ENCODE measurements at regions not wholly inside any gene's neighbourhood (a gene's known extent, or its start where the extent isn't known, plus 50 kb on each side); places are given as distances from the start of the nearest gene placed in this dataset.

DNA sequence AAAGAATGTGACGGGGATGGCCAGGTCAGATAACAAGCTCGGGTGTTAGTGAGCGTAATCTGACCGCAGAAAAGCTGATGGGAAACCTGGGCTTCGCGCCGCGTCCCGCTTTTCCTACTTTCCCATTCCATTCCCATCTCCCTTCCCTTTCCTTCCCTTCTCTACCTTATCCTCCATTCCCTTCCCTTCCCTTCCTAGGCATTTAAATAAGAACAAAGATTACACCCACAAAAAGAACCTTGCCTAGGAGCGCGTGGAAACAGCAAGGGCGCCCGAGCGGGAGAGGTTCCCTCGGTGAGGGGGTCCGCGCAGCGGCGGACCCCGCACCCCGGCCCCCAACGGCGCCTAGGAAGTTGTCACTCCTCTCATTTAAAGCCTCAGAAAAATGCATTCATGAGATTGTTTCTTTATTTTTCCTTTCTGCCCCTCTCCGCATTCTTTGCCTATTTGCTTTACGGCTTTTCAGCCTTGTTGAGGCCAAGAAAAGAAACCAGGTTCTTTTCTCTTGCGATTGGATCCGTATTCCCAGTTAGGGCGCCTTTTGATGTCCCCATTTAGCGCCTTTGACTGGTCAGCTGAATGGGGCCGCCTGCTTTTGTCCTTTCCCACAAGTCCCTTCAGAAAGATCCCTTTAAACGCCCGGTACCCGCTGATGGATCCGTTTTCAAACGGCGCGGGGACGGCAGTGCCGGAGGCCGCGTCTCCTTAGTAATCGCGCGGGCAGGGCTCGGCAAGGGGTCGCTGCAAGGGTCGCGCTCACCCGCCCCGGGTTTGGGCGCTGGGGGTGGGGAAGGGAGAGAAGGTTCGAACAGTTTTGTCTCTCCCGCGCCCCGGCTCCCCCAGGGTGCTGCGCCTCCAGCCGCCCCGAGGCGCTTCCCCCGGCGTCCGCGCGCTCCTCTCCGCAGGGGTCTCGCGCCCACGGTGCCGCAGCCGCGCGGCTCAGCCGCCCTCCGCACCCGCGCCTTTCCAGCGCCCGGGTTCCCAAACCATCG lies 54.1 kb upstream of the TMEM33 start:
- H4K20me1 ChIP-seq (ENCODE audit: insufficient read depth, low read length) = no peaks in the 10 kb centered on the region
- no peaks in the 10 kb centered on the region for H3K4me1 ChIP-seq (ENCODE audit: control insufficient read depth, insufficient read depth, low read length)
- POLR2A ChIA-PET (ENCODE audit: unreplicated experiment) = no interaction called here
- H2AK5ac ChIP-seq (ENCODE audit: low read depth, low read length) = no peak overlapping the region
- no peak overlapping the region for H3K23ac ChIP-seq (ENCODE audit: low read depth, low read length)
- BruUV-seq (replicated peaks) = no TSS peak
- H3K4me2 ChIP-seq (ENCODE audit: low read depth, low read length) = no peak overlapping the region; the same call in 1 of the 2 replicates
- H2BK15ac ChIP-seq (ENCODE audit: low read depth, low read length) = no peak overlapping the region
- no peak overlapping the region for H2BK5ac ChIP-seq (ENCODE audit: low read depth, low read length, poor library complexity, severe bottlenecking)
- WGBS, 2 experiments (ENCODE audit: extremely low coverage in 2 of 2, insufficient read length in 1 of 2) = 3% methylated on average over 6 of the region's 79 CpGs; no CpG with 5 or more reads in 1 of the 2 experiments
- H3K9ac ChIP-seq (ENCODE audit: low read depth, low read length) = no peak overlapping the region
- no peak overlapping the region for H2BK120ac ChIP-seq (ENCODE audit: low read depth, low read length)
- CTCF ChIA-PET = no interaction called here
- H2BK20ac ChIP-seq (ENCODE audit: low read depth, low read length) = no peak overlapping the region
- H4K8ac ChIP-seq (ENCODE audit: low read depth in 2 of 2, low read length in 2 of 2) = no peak overlapping the region
- no peak overlapping the region for H4K5ac ChIP-seq (ENCODE audit: low read depth, low read length)
- H3K36me3 ChIP-seq (ENCODE audit: control insufficient read depth, insufficient read depth, low read length) = no peaks in the 10 kb centered on the region
- no peak overlapping the region for H3K18ac ChIP-seq (ENCODE audit: low read depth, low read length)
- DNase-seq (no peak), ATAC-seq (ENCODE audit: low read depth) (no peak; the same call in 1 of the 2 replicates)
- no peak overlapping the region for H3K27ac ChIP-seq (ENCODE audit: insufficient read depth, low read length)
- in situ Hi-C loops (cut with MboI; ENCODE audit: low sequenced_read_pairs) = loop anchor here (10.0 kb wide), 1 partner anchor 596 kb away; no protein-coding TSS in a partner anchor
- H2AFZ ChIP-seq (replicated peaks; ENCODE audit: low read length, poor library complexity) = peak overlapping the region; percentile 50
- intact Hi-C loops (cut with micrococcal nuclease) = no loop called here
- no peak overlapping the region for H2AK9ac ChIP-seq (replicated peaks; ENCODE audit: low read depth, low read length, poor library complexity)
- H3K56ac ChIP-seq (ENCODE audit: extremely low read depth, insufficient read depth, low read length) = no peak overlapping the region
- no peaks in the 10 kb centered on the region for H3K79me1 ChIP-seq (ENCODE audit: low read depth in 1 of 2, low read length in 2 of 2)
- H3K4me3 ChIP-seq (ENCODE audit: insufficient read depth, low read depth, low read length) = no peak overlapping the region; the same call in 1 of the 2 replicates
- H3K9me1 ChIP-seq (ENCODE audit: insufficient read depth, low read length) = no peaks in the 10 kb centered on the region
- H3K14ac ChIP-seq (replicated peaks; ENCODE audit: low read depth, low read length) = no peak overlapping the region
- peaks cover 84% of the 10 kb centered on the region for H3K27me3 ChIP-seq (ENCODE audit: control insufficient read depth, insufficient read depth, low read length)
- no peak overlapping the region for H4K91ac ChIP-seq (ENCODE audit: insufficient read depth, low read depth, low read length)
- no peak overlapping the region for H3K4ac ChIP-seq (ENCODE audit: low read depth, low read length)
- H3K9me3 ChIP-seq (ENCODE audit: control insufficient read depth, insufficient read depth, low read length) = peaks cover 5% of the 10 kb centered on the region; the same call in 1 of the 2 replicates
- dilution Hi-C loops (cut with HindIII; ENCODE audit: low sequenced_read_pairs, unreplicated experiment) = no loop called here
- TF ChIP-seq CEBPB (IDR thresholded peaks at IDR 0.05; ENCODE audit: low read depth, low read length) = no peak
- no peak for TF ChIP-seq SMC3 (IDR thresholded peaks at IDR 0.05; ENCODE audit: low read depth, low read length)
- TF ChIP-seq RFX5 (IDR thresholded peaks at IDR 0.05; ENCODE audit: low read depth, low read length) = no peak
- TF ChIP-seq, protein P1, sequence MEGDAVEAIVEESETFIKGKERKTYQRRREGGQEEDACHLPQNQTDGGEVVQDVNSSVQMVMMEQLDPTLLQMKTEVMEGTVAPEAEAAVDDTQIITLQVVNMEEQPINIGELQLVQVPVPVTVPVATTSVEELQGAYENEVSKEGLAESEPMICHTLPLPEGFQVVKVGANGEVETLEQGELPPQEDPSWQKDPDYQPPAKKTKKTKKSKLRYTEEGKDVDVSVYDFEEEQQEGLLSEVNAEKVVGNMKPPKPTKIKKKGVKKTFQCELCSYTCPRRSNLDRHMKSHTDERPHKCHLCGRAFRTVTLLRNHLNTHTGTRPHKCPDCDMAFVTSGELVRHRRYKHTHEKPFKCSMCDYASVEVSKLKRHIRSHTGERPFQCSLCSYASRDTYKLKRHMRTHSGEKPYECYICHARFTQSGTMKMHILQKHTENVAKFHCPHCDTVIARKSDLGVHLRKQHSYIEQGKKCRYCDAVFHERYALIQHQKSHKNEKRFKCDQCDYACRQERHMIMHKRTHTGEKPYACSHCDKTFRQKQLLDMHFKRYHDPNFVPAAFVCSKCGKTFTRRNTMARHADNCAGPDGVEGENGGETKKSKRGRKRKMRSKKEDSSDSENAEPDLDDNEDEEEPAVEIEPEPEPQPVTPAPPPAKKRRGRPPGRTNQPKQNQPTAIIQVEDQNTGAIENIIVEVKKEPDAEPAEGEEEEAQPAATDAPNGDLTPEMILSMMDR (conservative IDR thresholded peaks at IDR 0.05; ENCODE audit: low read depth, low read length) = no peak
- no peak for TF ChIP-seq MXI1 (IDR thresholded peaks at IDR 0.05; ENCODE audit: borderline replicate concordance, low read depth, low read length)
- no peak for TF ChIP-seq RCOR1 (IDR thresholded peaks at IDR 0.05; ENCODE audit: insufficient replicate concordance, low read length)
- no peak for TF ChIP-seq RAD21 (IDR thresholded peaks at IDR 0.05; ENCODE audit: low read length)
- TF ChIP-seq, protein P2, sequence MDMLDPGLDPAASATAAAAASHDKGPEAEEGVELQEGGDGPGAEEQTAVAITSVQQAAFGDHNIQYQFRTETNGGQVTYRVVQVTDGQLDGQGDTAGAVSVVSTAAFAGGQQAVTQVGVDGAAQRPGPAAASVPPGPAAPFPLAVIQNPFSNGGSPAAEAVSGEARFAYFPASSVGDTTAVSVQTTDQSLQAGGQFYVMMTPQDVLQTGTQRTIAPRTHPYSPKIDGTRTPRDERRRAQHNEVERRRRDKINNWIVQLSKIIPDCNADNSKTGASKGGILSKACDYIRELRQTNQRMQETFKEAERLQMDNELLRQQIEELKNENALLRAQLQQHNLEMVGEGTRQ (IDR thresholded peaks at IDR 0.05; ENCODE audit: low read depth, low read length) = no peak
- TF ChIP-seq BHLHE40 (IDR thresholded peaks at IDR 0.05; ENCODE audit: low read depth, low read length) = no peak
- TF ChIP-seq NFE2L2 (IDR thresholded peaks at IDR 0.05; ENCODE audit: low read depth, low read length) = no peak
- TF ChIP-seq, protein P3, sequence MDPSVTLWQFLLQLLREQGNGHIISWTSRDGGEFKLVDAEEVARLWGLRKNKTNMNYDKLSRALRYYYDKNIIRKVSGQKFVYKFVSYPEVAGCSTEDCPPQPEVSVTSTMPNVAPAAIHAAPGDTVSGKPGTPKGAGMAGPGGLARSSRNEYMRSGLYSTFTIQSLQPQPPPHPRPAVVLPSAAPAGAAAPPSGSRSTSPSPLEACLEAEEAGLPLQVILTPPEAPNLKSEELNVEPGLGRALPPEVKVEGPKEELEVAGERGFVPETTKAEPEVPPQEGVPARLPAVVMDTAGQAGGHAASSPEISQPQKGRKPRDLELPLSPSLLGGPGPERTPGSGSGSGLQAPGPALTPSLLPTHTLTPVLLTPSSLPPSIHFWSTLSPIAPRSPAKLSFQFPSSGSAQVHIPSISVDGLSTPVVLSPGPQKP (IDR thresholded peaks at IDR 0.05; ENCODE audit: borderline replicate concordance, low read depth, low read length) = no peak
- TF ChIP-seq CHD1 (IDR thresholded peaks at IDR 0.05; ENCODE audit: low read depth, low read length) = no peak
- TF ChIP-seq MAFK (IDR thresholded peaks at IDR 0.05; ENCODE audit: low read depth, low read length) = no peak
- TF ChIP-seq MAZ (IDR thresholded peaks at IDR 0.05; ENCODE audit: borderline replicate concordance, low read depth, low read length) = no peak
